ENCODE measurements at regions not wholly inside any gene's neighbourhood (a gene's known extent, or its start where the extent isn't known, plus 50 kb on each side); places are given as distances from the start of the nearest gene placed in this dataset.

GRCh38 chr3:34998902-34999301, 640.4 kb upstream of the ARPP21 start:
- no peak overlapping the region for H3K4me3 ChIP-seq (ENCODE audit: control insufficient read depth in 2 of 3, extremely low read depth in 1 of 3, insufficient read depth in 2 of 3, low read depth in 1 of 3, low read length in 3 of 3)
- dilution Hi-C loops (cut with MboI; ENCODE audit: extremely low pct_ligation_motif_present, low sequenced_read_pairs): no loop called here
- no peaks in the 10 kb centered on the region for H3K79me2 ChIP-seq (ENCODE audit: control insufficient read depth, insufficient read depth, low read length)
- H3K9ac ChIP-seq (ENCODE audit: control insufficient read depth, extremely low read depth, insufficient read depth, low read length): no peak overlapping the region
- no peak overlapping the region for H2AFZ ChIP-seq (ENCODE audit: control insufficient read depth, low read length)
- no peaks in the 10 kb centered on the region for H3K36me3 ChIP-seq (ENCODE audit: control insufficient read depth in 2 of 2, extremely low read depth in 1 of 2, insufficient read depth in 2 of 2, low read length in 2 of 2)
- H3K27ac ChIP-seq (ENCODE audit: control insufficient read depth, insufficient read depth, low read length): no peak overlapping the region
- no peak for FAIRE-seq
- no peaks in the 10 kb centered on the region for H3K9me3 ChIP-seq (ENCODE audit: control insufficient read depth, low read depth, low read length)
- H3K27me3 ChIP-seq (ENCODE audit: control insufficient read depth, extremely low read depth, insufficient read depth, low read length): no peaks in the 10 kb centered on the region
- H4K20me1 ChIP-seq (ENCODE audit: control insufficient read depth, extremely low read depth, insufficient read depth, low read length): no peaks in the 10 kb centered on the region
- TF ChIP-seq, protein P1, sequence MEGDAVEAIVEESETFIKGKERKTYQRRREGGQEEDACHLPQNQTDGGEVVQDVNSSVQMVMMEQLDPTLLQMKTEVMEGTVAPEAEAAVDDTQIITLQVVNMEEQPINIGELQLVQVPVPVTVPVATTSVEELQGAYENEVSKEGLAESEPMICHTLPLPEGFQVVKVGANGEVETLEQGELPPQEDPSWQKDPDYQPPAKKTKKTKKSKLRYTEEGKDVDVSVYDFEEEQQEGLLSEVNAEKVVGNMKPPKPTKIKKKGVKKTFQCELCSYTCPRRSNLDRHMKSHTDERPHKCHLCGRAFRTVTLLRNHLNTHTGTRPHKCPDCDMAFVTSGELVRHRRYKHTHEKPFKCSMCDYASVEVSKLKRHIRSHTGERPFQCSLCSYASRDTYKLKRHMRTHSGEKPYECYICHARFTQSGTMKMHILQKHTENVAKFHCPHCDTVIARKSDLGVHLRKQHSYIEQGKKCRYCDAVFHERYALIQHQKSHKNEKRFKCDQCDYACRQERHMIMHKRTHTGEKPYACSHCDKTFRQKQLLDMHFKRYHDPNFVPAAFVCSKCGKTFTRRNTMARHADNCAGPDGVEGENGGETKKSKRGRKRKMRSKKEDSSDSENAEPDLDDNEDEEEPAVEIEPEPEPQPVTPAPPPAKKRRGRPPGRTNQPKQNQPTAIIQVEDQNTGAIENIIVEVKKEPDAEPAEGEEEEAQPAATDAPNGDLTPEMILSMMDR (optimal IDR thresholded peaks at IDR 0.05 in 1 of 3, IDR thresholded peaks at IDR 0.05 in 1 of 3, conservative IDR thresholded peaks at IDR 0.05 in 1 of 3; ENCODE audit: extremely low read depth in 1 of 3, insufficient read depth in 2 of 3, low read length in 3 of 3): no peak
- no peak for TF ChIP-seq EZH2 (IDR thresholded peaks at IDR 0.05; ENCODE audit: low read length)
- H3K4me1 ChIP-seq (ENCODE audit: control insufficient read depth, extremely low read depth, insufficient read depth, low read length): no peaks in the 10 kb centered on the region
- no peak for DNase-seq (ENCODE audit: low read depth, low spot score)
- H3K9me1 ChIP-seq (ENCODE audit: control insufficient read depth, extremely low read depth, insufficient read depth, low read length): no peaks in the 10 kb centered on the region
- no peak overlapping the region for H3K4me2 ChIP-seq (ENCODE audit: control insufficient read depth, extremely low read depth, insufficient read depth, low read depth, low read length)

GRCh38 chr3:35012214-35012613, 627.1 kb upstream of the ARPP21 start:
- FAIRE-seq: no peak
- Histone ChIP-seq H3K27me3 (ENCODE audit: control insufficient read depth, extremely low read depth, insufficient read depth, low read length) (no peaks in the 10 kb centered on the region), H3K36me3 (ENCODE audit: control insufficient read depth in 2 of 2, extremely low read depth in 1 of 2, insufficient read depth in 2 of 2, low read length in 2 of 2) (no peaks in the 10 kb centered on the region), H3K9ac (ENCODE audit: control insufficient read depth, extremely low read depth, insufficient read depth, low read length) (no peak overlapping the region), H3K4me2 (ENCODE audit: control insufficient read depth, extremely low read depth, insufficient read depth, low read depth, low read length) (no peak overlapping the region), H2AFZ (ENCODE audit: control insufficient read depth, low read length) (no peak overlapping the region), H3K9me1 (ENCODE audit: control insufficient read depth, extremely low read depth, insufficient read depth, low read length) (no peaks in the 10 kb centered on the region), H3K27ac (ENCODE audit: control insufficient read depth, insufficient read depth, low read length) (no peak overlapping the region), H3K4me1 (ENCODE audit: control insufficient read depth, extremely low read depth, insufficient read depth, low read length) (no peaks in the 10 kb centered on the region), H3K79me2 (ENCODE audit: control insufficient read depth, insufficient read depth, low read length) (no peaks in the 10 kb centered on the region), H4K20me1 (ENCODE audit: control insufficient read depth, extremely low read depth, insufficient read depth, low read length) (no peaks in the 10 kb centered on the region), H3K4me3 (ENCODE audit: control insufficient read depth in 2 of 3, extremely low read depth in 1 of 3, insufficient read depth in 2 of 3, low read depth in 1 of 3, low read length in 3 of 3) (no peak overlapping the region), H3K9me3 (ENCODE audit: control insufficient read depth, low read depth, low read length) (no peaks in the 10 kb centered on the region)
- no peak for DNase-seq (ENCODE audit: low read depth, low spot score)
- TF ChIP-seq EZH2 (IDR thresholded peaks at IDR 0.05; ENCODE audit: low read length): no peak
- TF ChIP-seq, protein P1 (optimal IDR thresholded peaks at IDR 0.05 in 1 of 3, IDR thresholded peaks at IDR 0.05 in 1 of 3, conservative IDR thresholded peaks at IDR 0.05 in 1 of 3; ENCODE audit: extremely low read depth in 1 of 3, insufficient read depth in 2 of 3, low read length in 3 of 3): no peak
- dilution Hi-C loops (cut with MboI; ENCODE audit: extremely low pct_ligation_motif_present, low sequenced_read_pairs): no loop called here

Measured in keratinocyte (primary cell).